Heart left ventricle (tissue), 13 donors: ENCODE measurements at regions not wholly inside any gene's neighbourhood (a gene's known extent, or its start where the extent isn't known, plus 50 kb on each side); places are given as distances from the start of the nearest gene placed in this dataset.

Source experiments
- CTCF ChIP-seq, 12 donors: fragments of 200-600 bp; sonication (generic) in 4 of 12; IDR thresholded peaks; one replicate each; pipeline versions ENCODE4 v1.5.0 to v1.8.0; 2018 to 2022; ENCODE audit warnings: antibody characterized with exemption in 12 of 12, mild to moderate bottlenecking in 5 of 12
- POLR2A ChIP-seq, 2 donors: fragments of 450-650 bp; IDR thresholded peaks; one replicate each; pipeline ENCODE4 v1.6.1; 2017; ENCODE audit warnings: antibody characterized with exemption in 2 of 2, mild to moderate bottlenecking in 2 of 2, moderate library complexity in 2 of 2
- donor health status: ischemic (EF 13 %, LVEDD 7.1; RV severe dilation, severe dysfunction).
- donor health status: DM: no; HTN: yes; CAD: no.
- donor health status: DM: no; HTN: no; CAD: no.
- donor health status: ischemic (EF 25% LVEDD 6.9; RV normal size, moderate dysfunction).
- donor health status: ischemic (EF 25% LVEDD 5.7; RV mildly dilated, moderate dysfunction).
- donor health status: ischemic (EF 35%, LVEDD 5.7; RV mildly dilated, moderate dysfunction).
- donor health status: nonischemic (EF 11% LVEDD 7.7; RV severe dilation, severe dysfunction).
- donor health status: DM: yes; HTN: yes; CAD: no.
- donor health status: PGD.
- donor health status: ischemic (EF 29% LVEDD 5.4; RV normal size, mild dysfunction).
- donor health status: nonischemic (EF 23%, LVEDD 6.1; RV moderate dilation, normal function).

GRCh38 chr16:59733321-59733720 lies 999.2 kb upstream of the GOT2 start:
- TF ChIP-seq POLR2A (IDR thresholded peaks at IDR 0.05), result no peak
- TF ChIP-seq CTCF (IDR thresholded peaks at IDR 0.05), result no peak
